ENCODE measurements at regions not wholly inside any gene's neighbourhood (a gene's known extent, or its start where the extent isn't known, plus 50 kb on each side); places are given as distances from the start of the nearest gene placed in this dataset.

- TF ChIP-seq POLR2A (IDR thresholded peaks at IDR 0.05), result no peak
- TF ChIP-seq, protein P1, sequence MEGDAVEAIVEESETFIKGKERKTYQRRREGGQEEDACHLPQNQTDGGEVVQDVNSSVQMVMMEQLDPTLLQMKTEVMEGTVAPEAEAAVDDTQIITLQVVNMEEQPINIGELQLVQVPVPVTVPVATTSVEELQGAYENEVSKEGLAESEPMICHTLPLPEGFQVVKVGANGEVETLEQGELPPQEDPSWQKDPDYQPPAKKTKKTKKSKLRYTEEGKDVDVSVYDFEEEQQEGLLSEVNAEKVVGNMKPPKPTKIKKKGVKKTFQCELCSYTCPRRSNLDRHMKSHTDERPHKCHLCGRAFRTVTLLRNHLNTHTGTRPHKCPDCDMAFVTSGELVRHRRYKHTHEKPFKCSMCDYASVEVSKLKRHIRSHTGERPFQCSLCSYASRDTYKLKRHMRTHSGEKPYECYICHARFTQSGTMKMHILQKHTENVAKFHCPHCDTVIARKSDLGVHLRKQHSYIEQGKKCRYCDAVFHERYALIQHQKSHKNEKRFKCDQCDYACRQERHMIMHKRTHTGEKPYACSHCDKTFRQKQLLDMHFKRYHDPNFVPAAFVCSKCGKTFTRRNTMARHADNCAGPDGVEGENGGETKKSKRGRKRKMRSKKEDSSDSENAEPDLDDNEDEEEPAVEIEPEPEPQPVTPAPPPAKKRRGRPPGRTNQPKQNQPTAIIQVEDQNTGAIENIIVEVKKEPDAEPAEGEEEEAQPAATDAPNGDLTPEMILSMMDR (IDR thresholded peaks at IDR 0.05), result no peak
- WGBS, 4 donors, result 49 to 55% (median 52%) methylated on average over 4 of the region's 4 CpGs
- Histone ChIP-seq H3K4me1 (no peaks in the 10 kb centered on the region), H3K27me3 (no peaks in the 10 kb centered on the region), H3K4me3 (no peak overlapping the region), H3K27ac (no peak overlapping the region), H3K36me3 (no peaks in the 10 kb centered on the region), H3K9me3 (no peaks in the 10 kb centered on the region)
- no peak for ATAC-seq
- intact Hi-C loops (cut with DNase I), result no loop called here
- DNase-seq, result no peak
Measured at GRCh38 chr2:18401471-18401870, 159.0 kb downstream of the RDH14 start.

- Histone ChIP-seq H3K4me1 (no peaks in the 10 kb centered on the region), H3K4me3 (no peak overlapping the region), H3K9me3 (no peaks in the 10 kb centered on the region), H3K36me3 (no peaks in the 10 kb centered on the region), H3K27me3 (no peaks in the 10 kb centered on the region), H3K27ac (no peak overlapping the region)
- intact Hi-C loops (cut with DNase I), result loop anchor here in 1 of 10 donors (10.0 kb wide), 1 partner anchor 1465 kb away; no protein-coding TSS in a partner anchor
- 88 to 90% (median 89%) methylated on average over 5 of the region's 5 CpGs for WGBS, 4 donors
- ATAC-seq, result no peak
- TF ChIP-seq, protein P1 (IDR thresholded peaks at IDR 0.05), result no peak
- TF ChIP-seq POLR2A (IDR thresholded peaks at IDR 0.05), result no peak
- no peak for DNase-seq
Measured at GRCh38 chr2:18399601-18400000, 160.9 kb downstream of the RDH14 start.

DNA sequence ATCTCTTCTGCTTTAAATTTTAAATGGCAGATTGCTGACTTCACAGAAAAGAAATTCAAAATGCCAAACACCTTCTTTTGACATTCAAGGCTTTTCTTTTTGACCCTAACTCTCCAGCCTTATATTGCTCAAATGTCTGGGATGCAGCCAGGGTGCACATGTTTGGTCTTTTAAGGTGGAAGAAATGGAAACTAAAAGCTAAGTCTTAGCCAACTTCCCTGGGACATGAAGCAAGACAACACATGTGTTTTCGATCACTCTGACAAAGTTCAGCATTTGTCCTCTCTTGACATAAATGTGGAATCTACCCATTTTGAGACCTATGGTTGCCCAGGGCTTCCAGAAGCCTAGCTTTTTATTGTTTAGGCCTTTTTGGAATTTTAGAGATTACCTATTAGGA, 161.6 kb downstream of the RDH14 start:
- DNase-seq (no peak), ATAC-seq (peak in 1 of 4 donors; percentile 39)
- Histone ChIP-seq H3K36me3 (no peaks in the 10 kb centered on the region), H3K9me3 (no peaks in the 10 kb centered on the region), H3K4me3 (no peak overlapping the region), H3K4me1 (no peaks in the 10 kb centered on the region), H3K27me3 (no peaks in the 10 kb centered on the region), H3K27ac (no peak overlapping the region)
- 89 to 96% (median 91%) methylated on average over 1 of the region's 1 CpG for WGBS, 4 donors
- intact Hi-C loops (cut with DNase I), result loop anchor here in 1 of 10 donors (10.0 kb wide), 1 partner anchor 1466 kb away; no protein-coding TSS in a partner anchor
- no peak for TF ChIP-seq POLR2A (IDR thresholded peaks at IDR 0.05)
- TF ChIP-seq, protein P1 (IDR thresholded peaks at IDR 0.05), result no peak

GRCh38 chr2:18396329-18397010, 164.0 kb downstream of the RDH14 start:
- ATAC-seq, result no peak
- Histone ChIP-seq H3K36me3 (no peaks in the 10 kb centered on the region), H3K27ac (no peak overlapping the region), H3K4me3 (no peak overlapping the region), H3K9me3 (no peaks in the 10 kb centered on the region), H3K27me3 (no peaks in the 10 kb centered on the region), H3K4me1 (no peaks in the 10 kb centered on the region)
- 72 to 78% (median 75%) methylated on average over 9 of the region's 9 CpGs for WGBS, 4 donors
- intact Hi-C loops (cut with DNase I), result loop anchor here in 1 of 10 donors (10.0 kb wide), 1 partner anchor 1468 kb away; no protein-coding TSS in a partner anchor
- TF ChIP-seq, protein P1 (IDR thresholded peaks at IDR 0.05), result no peak
- no peak for TF ChIP-seq POLR2A (IDR thresholded peaks at IDR 0.05)
- no peak for DNase-seq
